Liver (tissue), 8 donors: ENCODE measurements at regions not wholly inside any gene's neighbourhood (a gene's known extent, or its start where the extent isn't known, plus 50 kb on each side); places are given as distances from the start of the nearest gene placed in this dataset.

ENCODE experiments used
- DNase-seq: peaks from one replicate; pipeline ENCODE4 v3.0.0-alpha.2; 2017; ENCODE audit warnings: low spot score
- H3K27ac ChIP-seq, 2 donors: one replicate each; pipeline ENCODE4 v1.7.0; 2013; ENCODE audit warnings: inconsistent platforms in 2 of 2, low read length in 2 of 2, control low read depth in 1 of 2, low read depth in 1 of 2, mild to moderate bottlenecking in 1 of 2
- H3K27me3 ChIP-seq, 4 donors: one replicate each; pipeline versions ENCODE4 v1.6.1 to v1.7.0; 2013; ENCODE audit warnings: low read length in 3 of 4, inconsistent platforms in 1 of 4, mild to moderate bottlenecking in 1 of 4, moderate library complexity in 1 of 4; ENCODE audit not compliant: control insufficient read depth in 4 of 4, insufficient read depth in 4 of 4
- H3K36me3 ChIP-seq, 4 donors: one replicate each; pipeline versions ENCODE4 v1.6.1 to v1.7.0; 2013; ENCODE audit warnings: low read length in 3 of 4, mild to moderate bottlenecking in 3 of 4, low read depth in 1 of 4, moderate library complexity in 1 of 4; ENCODE audit not compliant: control insufficient read depth in 4 of 4, insufficient read depth in 3 of 4
- H3K4me1 ChIP-seq, 4 donors: one replicate each; pipeline versions ENCODE4 v1.6.1 to v1.7.0; 2013; ENCODE audit warnings: low read length in 3 of 4, mild to moderate bottlenecking in 3 of 4, moderate library complexity in 1 of 4; ENCODE audit not compliant: control insufficient read depth in 4 of 4, insufficient read depth in 4 of 4
- H3K4me3 ChIP-seq, 3 donors: one replicate each; pipeline versions ENCODE4 v1.6.1 to v1.7.0; 2013; ENCODE audit warnings: low read length in 3 of 3, control low read depth in 1 of 3, low read depth in 1 of 3, mild to moderate bottlenecking in 1 of 3
- H3K9ac ChIP-seq, 2 donors: one replicate each; pipeline ENCODE4 v1.7.0; 2013; ENCODE audit warnings: low read length in 2 of 2, mild to moderate bottlenecking in 2 of 2, moderate library complexity in 2 of 2, control low read depth in 1 of 2, low read depth in 1 of 2
- H3K9me3 ChIP-seq, 4 donors: one replicate each; pipeline versions ENCODE4 v1.6.1 to v1.7.0; 2013; ENCODE audit warnings: low read length in 3 of 4; ENCODE audit not compliant: control insufficient read depth in 4 of 4
- ATF3 ChIP-seq: IDR thresholded peaks from 2 replicates; pipeline ENCODE4 v1.6.1; 2016; ENCODE audit warnings: antibody characterized with exemption
- CTCF ChIP-seq: fragments of 150-350 bp; IDR thresholded peaks from 2 replicates; pipeline ENCODE4 v1.5.1; 2017; ENCODE audit warnings: improper control_type of control experiment, low read depth, low read length; ENCODE audit not compliant: missing input control
- EGR1 ChIP-seq, 2 donors: IDR thresholded peaks; 2 replicates each; pipeline ENCODE4 v1.6.1; 2016 to 2018; ENCODE audit warnings: antibody characterized with exemption in 2 of 2, low read depth in 2 of 2
- FOXA1 ChIP-seq: IDR thresholded peaks from 2 replicates; pipeline ENCODE4 v1.6.1; 2016; ENCODE audit warnings: antibody characterized with exemption
- FOXA2 ChIP-seq: IDR thresholded peaks from 2 replicates; pipeline ENCODE4 v1.6.1; 2016; ENCODE audit warnings: antibody characterized with exemption
- GABPA ChIP-seq, 2 donors: IDR thresholded peaks in 1 of 2; conservative IDR thresholded peaks in 1 of 2; 2 replicates each; pipeline ENCODE4 v1.6.1; 2016; ENCODE audit warnings: antibody characterized with exemption in 2 of 2, mild to moderate bottlenecking in 1 of 2, moderate library complexity in 1 of 2
- HNF4A ChIP-seq, 2 donors: conservative IDR thresholded peaks; 2 replicates each; pipeline ENCODE4 v1.6.1; 2016; ENCODE audit warnings: antibody characterized with exemption in 2 of 2, mild to moderate bottlenecking in 2 of 2
- HNF4G ChIP-seq: IDR thresholded peaks from 2 replicates; pipeline ENCODE4 v1.6.1; 2016; ENCODE audit warnings: antibody characterized with exemption
- JUND ChIP-seq, 2 donors: IDR thresholded peaks; 2 replicates each; pipeline ENCODE4 v1.6.1; 2016; ENCODE audit warnings: antibody characterized with exemption in 2 of 2
- MAX ChIP-seq: IDR thresholded peaks from 2 replicates; pipeline ENCODE4 v1.6.1; 2016; ENCODE audit warnings: antibody characterized with exemption
- NR2F2 ChIP-seq: IDR thresholded peaks from 2 replicates; pipeline ENCODE4 v1.6.1; 2016; ENCODE audit warnings: antibody characterized with exemption
- RAD21 ChIP-seq, 2 donors: IDR thresholded peaks; 2 replicates each; pipeline ENCODE4 v1.6.1; 2016; ENCODE audit warnings: antibody characterized with exemption in 2 of 2, mild to moderate bottlenecking in 2 of 2
- REST ChIP-seq: IDR thresholded peaks from 2 replicates; pipeline ENCODE4 v1.6.1; 2016; ENCODE audit warnings: antibody characterized with exemption, mild to moderate bottlenecking
- RXRA ChIP-seq, 2 donors: IDR thresholded peaks; 2 replicates each; pipeline ENCODE4 v1.6.1; 2017 to 2018; ENCODE audit warnings: antibody characterized with exemption in 2 of 2, mild to moderate bottlenecking in 1 of 2
- SP1 ChIP-seq: IDR thresholded peaks from 2 replicates; pipeline ENCODE4 v1.6.1; 2018; ENCODE audit warnings: antibody characterized with exemption, mild to moderate bottlenecking
- TAF1 ChIP-seq: conservative IDR thresholded peaks from 2 replicates; pipeline ENCODE4 v1.6.1; 2016; ENCODE audit warnings: antibody characterized with exemption, mild to moderate bottlenecking
- YY1 ChIP-seq: IDR thresholded peaks from 2 replicates; pipeline ENCODE4 v1.6.1; 2016; ENCODE audit warnings: antibody characterized with exemption, mild to moderate bottlenecking
- ZBTB33 ChIP-seq: IDR thresholded peaks from 2 replicates; pipeline ENCODE4 v1.6.1; 2016; ENCODE audit warnings: antibody characterized with exemption
- WGBS: extraction: QIAGEN DNeasy Blood & Tissue Kit; methylation state at CpG from one replicate; pipeline ENCODE4 v1.1.7; 2013; 5-methylcytosine and 5-hydroxymethylcytosine counted together
- donor health status: healthy.
- donor health status: healthy.
- donor health status: healthy.
- donor health status: healthy.
- donor health status: healthy.

GRCh38 chr7:121633186-121633585, 237.1 kb upstream of the FAM3C start:
- Histone ChIP-seq H3K9me3 (no peaks in the 10 kb centered on the region), H3K36me3 (no peaks in the 10 kb centered on the region), H3K4me1 (no peaks in the 10 kb centered on the region), H3K27ac (no peak overlapping the region), H3K4me3 (no peak overlapping the region), H3K27me3 (no peaks in the 10 kb centered on the region), H3K9ac (no peak overlapping the region)
- TF ChIP-seq TAF1 (no peak), ATF3 (no peak), GABPA (IDR thresholded peaks at IDR 0.05 in 1 of 2, conservative IDR thresholded peaks at IDR 0.05 in 1 of 2) (no peak), ZBTB33 (no peak), NR2F2 (no peak), SP1 (no peak), JUND (IDR thresholded peaks at IDR 0.05) (no peak), CTCF (no peak), REST (no peak), YY1 (no peak), FOXA1 (no peak), HNF4G (no peak), RXRA (IDR thresholded peaks at IDR 0.05) (no peak), RAD21 (IDR thresholded peaks at IDR 0.05) (no peak), MAX (no peak), HNF4A (conservative IDR thresholded peaks at IDR 0.05) (no peak), FOXA2 (no peak)
- WGBS, result 56% methylated on average over 3 of the region's 3 CpGs
- DNase-seq, result no peak

- Histone ChIP-seq H3K36me3 (no peaks in the 10 kb centered on the region), H3K27me3 (no peaks in the 10 kb centered on the region), H3K4me3 (no peak overlapping the region), H3K9ac (no peak overlapping the region), H3K27ac (no peak overlapping the region), H3K9me3 (no peaks in the 10 kb centered on the region), H3K4me1 (no peaks in the 10 kb centered on the region)
- 71% methylated on average over 3 of the region's 3 CpGs for WGBS
- no peak for DNase-seq
- TF ChIP-seq CTCF (no peak), RXRA (IDR thresholded peaks at IDR 0.05) (no peak), YY1 (no peak), ATF3 (no peak), HNF4A (conservative IDR thresholded peaks at IDR 0.05) (no peak), EGR1 (IDR thresholded peaks at IDR 0.05; ENCODE audit: low read depth in 2 of 2) (no peak), MAX (no peak), SP1 (no peak)
Measured at GRCh38 chr7:121624958-121625357, 228.8 kb upstream of the FAM3C start.
